A549 (cell line): ENCODE measurements at regions not wholly inside any gene's neighbourhood (a gene's known extent, or its start where the extent isn't known, plus 50 kb on each side); places are given as distances from the start of the nearest gene placed in this dataset.

ENCODE experiments used
- ATAC-seq, 2 experiments: fragments of 200-7000 bp in 1 of 2; fragments of >200 bp in 1 of 2; cut with Nextera tagmentation in 1 of 2; cut with Tn5 transposase in 1 of 2; 3 replicates each; pipeline versions ENCODE4 v1.8.0 to v1.9.1; 2018 to 2020; ENCODE audit warnings: mild to moderate bottlenecking in 1 of 2, moderate library complexity in 1 of 2
- CTCF ChIA-PET: fragments of 300-600 bp; sonication (Branson Sonifier 250); formaldehyde crosslinking; extraction: SDS; loops from one replicate; lab custom pipeline; 2021; ENCODE audit warnings: antibody characterized with exemption, inconsistent platforms; lab: Yijun Ruan, JAX
- POLR2A ChIA-PET: fragments of 350-600 bp; formaldehyde crosslinking; extraction: SDS; loops from one replicate; lab custom pipeline; 2021; ENCODE audit warnings: antibody characterized with exemption, inconsistent platforms; lab: Yijun Ruan, JAX
- DNase-seq, 2 experiments: peaks; one replicate each; pipeline versions ENCODE4 v3.0.0 to v3.0.0-alpha.2; 2011 to 2016; ENCODE audit warnings: low read depth in 1 of 2, low spot score in 1 of 2
- FAIRE-seq: peaks from 2 replicates; lab custom pipeline; 2011; peaks lifted over from hg19 to GRCh38; lab: Jason Lieb, UNC
- H3K27ac ChIP-seq, 2 experiments: fragments of >200 bp; sonication (Bioruptor Twin); formaldehyde crosslinking; 3 replicates each; pipeline ENCODE4 v1.5.1; 2016 to 2017
- H3K4me1 ChIP-seq: fragments of >200 bp; sonication (Bioruptor Twin); formaldehyde crosslinking; 3 replicates; pipeline ENCODE4 v1.6.1; 2016
- H3K4me2 ChIP-seq: fragments of >200 bp; sonication (Bioruptor Twin); formaldehyde crosslinking; 3 replicates; pipeline ENCODE4 v1.6.1; 2016
- H3K4me3 ChIP-seq: fragments of >200 bp; sonication (Bioruptor Twin); formaldehyde crosslinking; 3 replicates; pipeline ENCODE4 v1.5.1; 2016
- H3K9me3 ChIP-seq: fragments of >200 bp; sonication (Bioruptor Twin); formaldehyde crosslinking; 3 replicates; pipeline ENCODE4 v1.6.1; 2016
- CBX2 ChIP-seq: fragments of 200-600 bp; sonication (generic); IDR thresholded peaks from 2 replicates; pipeline ENCODE4 v1.6.1; 2016; ENCODE audit warnings: low read depth, mild to moderate bottlenecking, borderline replicate concordance
- CEBPB ChIP-seq, 2 experiments: fragments of >200 bp in 1 of 2; sonication (Bioruptor Twin) in 1 of 2; formaldehyde crosslinking in 1 of 2; IDR thresholded peaks; 2 replicates each; pipeline ENCODE4 v1.6.1; 2012 to 2016
- ESRRA ChIP-seq: fragments of 150-350 bp; IDR thresholded peaks from 2 replicates; pipeline ENCODE4 v1.6.1; 2014; ENCODE audit warnings: mild to moderate bottlenecking, low read length, borderline replicate concordance
- HOXB13 ChIP-seq: fragments of 250-450 bp; sonication (Bioruptor Pico); IDR thresholded peaks from 2 replicates; pipeline ENCODE4 v1.5.0; 2020; ENCODE audit warnings: low read depth, mild to moderate bottlenecking, moderate library complexity
- HOXB5 ChIP-seq: fragments of 250-450 bp; sonication (Bioruptor Pico); IDR thresholded peaks from 2 replicates; pipeline ENCODE4 v1.5.0; 2020; ENCODE audit warnings: mild to moderate bottlenecking, moderate library complexity
- JUN ChIP-seq, 2 experiments: fragments of >200 bp; sonication (Bioruptor Twin); formaldehyde crosslinking; IDR thresholded peaks; 2 replicates in 1 of 2; 3 replicates in 1 of 2; pipeline ENCODE4 v1.6.1; 2016 to 2017
- JUNB ChIP-seq: fragments of >200 bp; sonication (Bioruptor Twin); formaldehyde crosslinking; IDR thresholded peaks from 2 replicates; pipeline ENCODE4 v1.6.1; 2016
- MAFK ChIP-seq: fragments of 450-650 bp; IDR thresholded peaks from 2 replicates; pipeline ENCODE4 v1.6.1; 2014; ENCODE audit not compliant: partially characterized antibody
- MAZ ChIP-seq: fragments of 150-350 bp; IDR thresholded peaks from 2 replicates; pipeline ENCODE4 v1.6.1; 2014; ENCODE audit warnings: antibody characterized with exemption, low read depth, low read length, borderline replicate concordance
- POLR2A ChIP-seq: IDR thresholded peaks from 2 replicates; pipeline ENCODE4 v1.6.1; 2012; ENCODE audit warnings: mild to moderate bottlenecking, low read length
- RFX5 ChIP-seq: fragments of 450-650 bp; IDR thresholded peaks from 2 replicates; pipeline ENCODE4 v1.7.1; 2014; ENCODE audit warnings: antibody characterized with exemption, mild to moderate bottlenecking, moderate library complexity
- TP53 ChIP-seq: fragments of 250-450 bp; sonication (Bioruptor Pico); IDR thresholded peaks from 2 replicates; pipeline ENCODE4 v1.5.0; 2021; ENCODE audit warnings: mild to moderate bottlenecking, moderate library complexity
- ZSCAN20 ChIP-seq: fragments of 250-450 bp; sonication (Bioruptor Pico); IDR thresholded peaks from 2 replicates; pipeline ENCODE4 v1.8.0; 2022; ENCODE audit warnings: mild to moderate bottlenecking, moderate library complexity
- WGBS: methylation state at CpG from one replicate; pipeline ENCODE4 v1.1.6; 2017; ENCODE audit errors: missing lambda C conversion rate; 5-methylcytosine and 5-hydroxymethylcytosine counted together
- TF ChIP-seq, protein P1 (sequence below): IDR thresholded peaks from 2 replicates; pipeline ENCODE4 v1.6.1; 2012; ENCODE audit warnings: low read depth, borderline replicate concordance
- TF ChIP-seq, protein P2 (sequence below): fragments of 200-600 bp; sonication (generic); IDR thresholded peaks from 2 replicates; pipeline ENCODE4 v1.6.1; 2016; ENCODE audit warnings: antibody characterized with exemption, mild to moderate bottlenecking, moderate library complexity
- TF ChIP-seq, protein P3 (sequence below): IDR thresholded peaks from 2 replicates; pipeline ENCODE4 v1.6.1; 2012
- TF ChIP-seq, protein P4 (sequence below): fragments of >200 bp; sonication (Bioruptor Twin); formaldehyde crosslinking; IDR thresholded peaks from 3 replicates; pipeline ENCODE4 v1.5.1; 2016

- peak in 1 of 2 experiments; percentile 23; a peak in 1 of 6 replicates for ATAC-seq
- Histone ChIP-seq H3K4me2 (no peak overlapping the region), H3K9me3 (peaks cover 7% of the 10 kb centered on the region; the same call in 1 of the 3 replicates), H3K4me1 (no peaks in the 10 kb centered on the region), H3K27ac (no peak overlapping the region), H3K4me3 (no peak overlapping the region)
- CTCF ChIA-PET, result no interaction called here
- FAIRE-seq, result no peak
- no peak for TF ChIP-seq ZSCAN20
- no peak for TF ChIP-seq HOXB5 (CRISPR knock-in tag)
- TF ChIP-seq MAZ, result no peak
- TF ChIP-seq CBX2, result no peak
- TF ChIP-seq ESRRA, result no peak
- WGBS, result 27% methylated on average over 5 of the region's 5 CpGs
- POLR2A ChIA-PET, result no interaction called here
- DNase-seq, result no peak
Observed at GRCh38 chr2:16189029-16189835, 248.9 kb downstream of the MYCN start.

GRCh38 chr2:16188261-16188890 lies 248.0 kb downstream of the MYCN start:
- Histone ChIP-seq H3K27ac (no peak overlapping the region), H3K4me1 (no peaks in the 10 kb centered on the region), H3K9me3 (peaks cover 3% of the 10 kb centered on the region; the same call in 1 of the 3 replicates), H3K4me2 (no peak overlapping the region), H3K4me3 (no peak overlapping the region)
- DNase-seq, result no peak
- POLR2A ChIA-PET, result no interaction called here
- no peak for TF ChIP-seq JUN (IDR thresholded peaks at IDR 0.05)
- no peak for TF ChIP-seq JUNB
- no peak for TF ChIP-seq HOXB13 (CRISPR knock-in tag)
- TF ChIP-seq CEBPB (IDR thresholded peaks at IDR 0.05), result no peak
- TF ChIP-seq, protein P1, sequence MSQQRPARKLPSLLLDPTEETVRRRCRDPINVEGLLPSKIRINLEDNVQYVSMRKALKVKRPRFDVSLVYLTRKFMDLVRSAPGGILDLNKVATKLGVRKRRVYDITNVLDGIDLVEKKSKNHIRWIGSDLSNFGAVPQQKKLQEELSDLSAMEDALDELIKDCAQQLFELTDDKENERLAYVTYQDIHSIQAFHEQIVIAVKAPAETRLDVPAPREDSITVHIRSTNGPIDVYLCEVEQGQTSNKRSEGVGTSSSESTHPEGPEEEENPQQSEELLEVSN, result no peak
- TF ChIP-seq, protein P2, sequence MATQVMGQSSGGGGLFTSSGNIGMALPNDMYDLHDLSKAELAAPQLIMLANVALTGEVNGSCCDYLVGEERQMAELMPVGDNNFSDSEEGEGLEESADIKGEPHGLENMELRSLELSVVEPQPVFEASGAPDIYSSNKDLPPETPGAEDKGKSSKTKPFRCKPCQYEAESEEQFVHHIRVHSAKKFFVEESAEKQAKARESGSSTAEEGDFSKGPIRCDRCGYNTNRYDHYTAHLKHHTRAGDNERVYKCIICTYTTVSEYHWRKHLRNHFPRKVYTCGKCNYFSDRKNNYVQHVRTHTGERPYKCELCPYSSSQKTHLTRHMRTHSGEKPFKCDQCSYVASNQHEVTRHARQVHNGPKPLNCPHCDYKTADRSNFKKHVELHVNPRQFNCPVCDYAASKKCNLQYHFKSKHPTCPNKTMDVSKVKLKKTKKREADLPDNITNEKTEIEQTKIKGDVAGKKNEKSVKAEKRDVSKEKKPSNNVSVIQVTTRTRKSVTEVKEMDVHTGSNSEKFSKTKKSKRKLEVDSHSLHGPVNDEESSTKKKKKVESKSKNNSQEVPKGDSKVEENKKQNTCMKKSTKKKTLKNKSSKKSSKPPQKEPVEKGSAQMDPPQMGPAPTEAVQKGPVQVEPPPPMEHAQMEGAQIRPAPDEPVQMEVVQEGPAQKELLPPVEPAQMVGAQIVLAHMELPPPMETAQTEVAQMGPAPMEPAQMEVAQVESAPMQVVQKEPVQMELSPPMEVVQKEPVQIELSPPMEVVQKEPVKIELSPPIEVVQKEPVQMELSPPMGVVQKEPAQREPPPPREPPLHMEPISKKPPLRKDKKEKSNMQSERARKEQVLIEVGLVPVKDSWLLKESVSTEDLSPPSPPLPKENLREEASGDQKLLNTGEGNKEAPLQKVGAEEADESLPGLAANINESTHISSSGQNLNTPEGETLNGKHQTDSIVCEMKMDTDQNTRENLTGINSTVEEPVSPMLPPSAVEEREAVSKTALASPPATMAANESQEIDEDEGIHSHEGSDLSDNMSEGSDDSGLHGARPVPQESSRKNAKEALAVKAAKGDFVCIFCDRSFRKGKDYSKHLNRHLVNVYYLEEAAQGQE, result no peak
- TF ChIP-seq POLR2A, result no peak
- TF ChIP-seq MAFK, result no peak
- TF ChIP-seq, protein P3, sequence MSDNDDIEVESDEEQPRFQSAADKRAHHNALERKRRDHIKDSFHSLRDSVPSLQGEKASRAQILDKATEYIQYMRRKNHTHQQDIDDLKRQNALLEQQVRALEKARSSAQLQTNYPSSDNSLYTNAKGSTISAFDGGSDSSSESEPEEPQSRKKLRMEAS, result no peak
- TF ChIP-seq, protein P4, sequence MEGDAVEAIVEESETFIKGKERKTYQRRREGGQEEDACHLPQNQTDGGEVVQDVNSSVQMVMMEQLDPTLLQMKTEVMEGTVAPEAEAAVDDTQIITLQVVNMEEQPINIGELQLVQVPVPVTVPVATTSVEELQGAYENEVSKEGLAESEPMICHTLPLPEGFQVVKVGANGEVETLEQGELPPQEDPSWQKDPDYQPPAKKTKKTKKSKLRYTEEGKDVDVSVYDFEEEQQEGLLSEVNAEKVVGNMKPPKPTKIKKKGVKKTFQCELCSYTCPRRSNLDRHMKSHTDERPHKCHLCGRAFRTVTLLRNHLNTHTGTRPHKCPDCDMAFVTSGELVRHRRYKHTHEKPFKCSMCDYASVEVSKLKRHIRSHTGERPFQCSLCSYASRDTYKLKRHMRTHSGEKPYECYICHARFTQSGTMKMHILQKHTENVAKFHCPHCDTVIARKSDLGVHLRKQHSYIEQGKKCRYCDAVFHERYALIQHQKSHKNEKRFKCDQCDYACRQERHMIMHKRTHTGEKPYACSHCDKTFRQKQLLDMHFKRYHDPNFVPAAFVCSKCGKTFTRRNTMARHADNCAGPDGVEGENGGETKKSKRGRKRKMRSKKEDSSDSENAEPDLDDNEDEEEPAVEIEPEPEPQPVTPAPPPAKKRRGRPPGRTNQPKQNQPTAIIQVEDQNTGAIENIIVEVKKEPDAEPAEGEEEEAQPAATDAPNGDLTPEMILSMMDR, result no peak
- TF ChIP-seq RFX5, result no peak
- no peak for TF ChIP-seq TP53 (CRISPR knock-in tag)
- FAIRE-seq, result no peak
- WGBS, result 26% methylated on average over 4 of the region's 4 CpGs
- ATAC-seq, result no peak
- CTCF ChIA-PET, result no interaction called here
